Thyroid gland (tissue), 4 donors: ENCODE measurements at regions not wholly inside any gene's neighbourhood (a gene's known extent, or its start where the extent isn't known, plus 50 kb on each side); places are given as distances from the start of the nearest gene placed in this dataset.

ENCODE experiments used
- POLR2A ChIP-seq, 2 donors: fragments of 450-650 bp; IDR thresholded peaks; one replicate each; pipeline ENCODE4 v1.6.1; 2017; ENCODE audit warnings: antibody characterized with exemption in 2 of 2, mild to moderate bottlenecking in 2 of 2, moderate library complexity in 1 of 2
- TF ChIP-seq, protein P1 (sequence below), 6 experiments: fragments of 200-600 bp in 3 of 6; fragments of 450-650 bp in 3 of 6; sonication (generic) in 3 of 6; IDR thresholded peaks; one replicate each; pipeline ENCODE4 v1.5.1; 2016 to 2019; ENCODE audit warnings: antibody characterized with exemption in 6 of 6, mild to moderate bottlenecking in 2 of 6, inconsistent platforms in 1 of 6, moderate library complexity in 1 of 6

DNA sequence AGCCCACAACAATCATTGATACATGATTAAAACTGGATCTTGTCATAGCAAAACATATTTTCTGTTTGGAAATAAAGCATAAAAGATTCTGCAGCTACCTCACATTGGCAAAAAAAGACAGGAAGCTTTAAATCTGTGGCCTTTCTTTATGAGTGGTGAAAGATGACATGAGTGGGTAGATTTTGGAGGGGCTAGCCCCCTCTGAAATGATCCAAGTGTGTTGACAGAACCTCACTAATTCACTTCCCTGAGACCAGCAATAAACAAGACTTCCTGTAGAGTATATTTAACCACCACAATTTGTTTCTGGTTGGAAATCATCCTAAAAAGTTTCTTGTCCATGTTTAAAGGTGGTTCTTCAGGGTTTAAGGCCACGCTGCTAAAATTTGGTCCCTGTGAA lies 530.8 kb downstream of the SPATA31D1 start:
- TF ChIP-seq POLR2A (IDR thresholded peaks at IDR 0.05): no peak
- TF ChIP-seq, protein P1, sequence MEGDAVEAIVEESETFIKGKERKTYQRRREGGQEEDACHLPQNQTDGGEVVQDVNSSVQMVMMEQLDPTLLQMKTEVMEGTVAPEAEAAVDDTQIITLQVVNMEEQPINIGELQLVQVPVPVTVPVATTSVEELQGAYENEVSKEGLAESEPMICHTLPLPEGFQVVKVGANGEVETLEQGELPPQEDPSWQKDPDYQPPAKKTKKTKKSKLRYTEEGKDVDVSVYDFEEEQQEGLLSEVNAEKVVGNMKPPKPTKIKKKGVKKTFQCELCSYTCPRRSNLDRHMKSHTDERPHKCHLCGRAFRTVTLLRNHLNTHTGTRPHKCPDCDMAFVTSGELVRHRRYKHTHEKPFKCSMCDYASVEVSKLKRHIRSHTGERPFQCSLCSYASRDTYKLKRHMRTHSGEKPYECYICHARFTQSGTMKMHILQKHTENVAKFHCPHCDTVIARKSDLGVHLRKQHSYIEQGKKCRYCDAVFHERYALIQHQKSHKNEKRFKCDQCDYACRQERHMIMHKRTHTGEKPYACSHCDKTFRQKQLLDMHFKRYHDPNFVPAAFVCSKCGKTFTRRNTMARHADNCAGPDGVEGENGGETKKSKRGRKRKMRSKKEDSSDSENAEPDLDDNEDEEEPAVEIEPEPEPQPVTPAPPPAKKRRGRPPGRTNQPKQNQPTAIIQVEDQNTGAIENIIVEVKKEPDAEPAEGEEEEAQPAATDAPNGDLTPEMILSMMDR (IDR thresholded peaks at IDR 0.05): no peak
